ENCODE measurements at regions not wholly inside any gene's neighbourhood (a gene's known extent, or its start where the extent isn't known, plus 50 kb on each side); places are given as distances from the start of the nearest gene placed in this dataset.

DNA sequence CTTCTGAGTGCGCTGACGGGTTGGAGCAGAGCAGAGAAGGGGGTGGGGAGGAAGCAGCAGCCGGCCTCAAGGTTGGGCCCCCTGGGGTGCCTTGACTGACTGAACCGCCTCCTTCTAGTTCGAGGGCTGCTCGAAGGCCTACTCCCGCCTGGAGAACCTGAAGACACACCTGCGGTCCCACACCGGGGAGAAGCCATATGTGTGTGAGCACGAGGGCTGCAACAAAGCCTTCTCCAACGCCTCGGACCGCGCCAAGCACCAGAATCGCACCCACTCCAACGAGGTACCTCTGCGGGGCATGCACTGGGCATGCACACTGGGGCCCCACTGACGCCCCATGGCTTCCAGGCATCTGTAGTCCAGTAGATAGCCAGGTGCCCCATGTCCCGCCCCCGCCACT, 246.9 kb downstream of the GLI2 start:
- no peak for DNase-seq

DNA sequence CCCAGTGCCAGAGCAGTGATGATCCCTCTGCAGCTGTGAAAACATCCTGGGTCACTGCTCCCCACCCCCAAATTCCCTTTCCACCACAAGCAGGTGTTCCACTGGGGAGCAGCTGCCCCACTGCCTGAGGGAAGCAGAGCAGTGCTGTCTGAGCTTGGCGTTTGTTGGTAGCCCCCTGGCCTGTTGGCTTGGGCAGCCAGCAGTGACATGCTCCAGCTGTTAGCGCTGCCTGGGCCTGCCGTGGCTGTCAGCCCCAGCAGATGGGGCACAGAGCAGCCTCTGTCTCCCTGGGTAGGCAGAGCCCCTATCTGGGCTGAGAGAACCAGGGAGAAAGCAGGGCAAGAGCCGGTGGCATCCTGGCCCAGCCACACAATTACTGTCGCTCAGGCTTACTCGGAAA, 247.7 kb downstream of the GLI2 start:
- no peak for DNase-seq

DNA sequence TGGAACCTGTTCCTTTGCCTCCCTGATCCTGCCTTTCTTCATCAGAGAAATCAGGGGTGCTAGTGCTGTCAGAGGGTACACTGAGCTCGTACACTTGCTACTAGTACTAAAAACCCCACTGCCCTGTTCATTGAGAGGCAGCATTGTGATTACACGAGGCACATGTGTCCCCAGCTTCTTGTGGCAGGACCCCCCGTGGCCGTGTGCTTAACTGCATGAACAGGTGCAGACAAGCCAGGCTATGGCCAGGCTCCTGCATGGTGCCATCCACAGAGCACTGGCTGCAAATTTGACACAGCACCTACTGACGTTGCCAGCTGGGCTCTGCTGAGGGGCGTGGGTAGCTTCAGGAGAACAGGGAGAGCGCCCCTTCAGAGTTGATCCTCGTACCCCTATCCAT, 248.4 kb downstream of the GLI2 start:
- no peak for DNase-seq

DNA sequence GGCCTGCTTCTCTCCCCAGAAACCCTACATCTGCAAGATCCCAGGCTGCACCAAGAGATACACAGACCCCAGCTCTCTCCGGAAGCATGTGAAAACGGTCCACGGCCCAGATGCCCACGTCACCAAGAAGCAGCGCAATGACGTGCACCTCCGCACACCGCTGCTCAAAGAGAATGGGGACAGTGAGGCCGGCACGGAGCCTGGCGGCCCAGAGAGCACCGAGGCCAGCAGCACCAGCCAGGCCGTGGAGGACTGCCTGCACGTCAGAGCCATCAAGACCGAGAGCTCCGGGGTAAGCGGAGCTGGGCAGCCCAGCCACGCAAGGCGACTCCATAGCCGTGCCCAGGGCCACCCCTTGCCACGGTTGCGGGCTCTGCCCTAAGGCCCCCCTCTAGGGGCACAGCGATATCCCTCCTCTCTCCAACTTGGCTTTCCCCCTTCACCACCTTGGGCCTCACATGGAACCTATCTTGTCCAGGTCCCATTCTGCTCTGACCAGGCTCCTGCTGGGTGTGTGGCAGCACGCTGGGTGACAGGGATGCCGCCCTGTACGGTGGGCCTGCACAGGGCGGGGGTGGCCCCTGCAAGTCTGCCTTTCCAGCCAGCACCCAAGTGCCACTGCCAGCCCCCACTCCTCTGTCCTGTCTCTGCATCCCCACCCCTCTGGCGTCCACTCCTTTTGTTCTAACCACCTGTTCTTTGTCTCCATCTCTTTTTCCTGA, 248.9 kb downstream of the GLI2 start:
- DNase-seq = no peak

DNA sequence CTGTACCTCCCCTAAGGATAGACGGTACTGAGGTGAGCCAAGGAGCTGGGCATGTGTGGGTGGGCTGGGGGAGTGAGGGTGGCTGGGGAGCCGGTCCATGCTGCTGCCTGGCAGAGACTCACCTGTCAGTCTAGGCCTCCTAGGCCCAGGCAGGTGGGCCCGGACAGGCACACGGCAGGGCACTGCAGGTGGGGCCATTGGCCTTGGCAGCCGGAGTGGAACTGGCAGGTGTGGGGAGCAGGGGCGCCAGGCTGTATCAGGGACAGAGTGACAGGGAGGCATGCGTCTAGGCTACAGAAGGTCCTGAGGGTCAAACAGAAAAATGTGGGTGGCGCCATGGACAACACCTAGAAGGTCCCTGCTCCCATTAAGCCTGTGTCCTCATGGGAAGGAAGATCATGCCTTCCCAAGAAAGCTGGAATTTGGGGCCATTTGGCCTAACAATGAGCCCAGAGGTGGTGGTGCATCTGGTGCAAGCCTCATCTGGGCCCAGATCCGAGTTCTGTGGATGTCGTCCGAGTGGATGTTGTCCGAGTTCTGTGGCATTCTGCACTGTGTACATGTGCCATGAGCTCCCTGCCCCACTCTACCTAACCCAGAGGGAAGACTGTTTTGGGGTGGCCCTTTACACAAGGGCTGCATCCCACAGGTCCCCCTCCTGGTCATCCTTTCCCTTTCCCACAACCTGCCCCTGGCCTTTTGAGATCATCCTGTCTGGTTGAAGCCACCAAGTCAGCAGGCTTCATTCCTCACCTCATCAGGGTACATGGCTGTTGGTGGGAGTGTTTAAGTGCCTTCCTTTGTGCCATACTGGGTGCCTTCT, 249.7 kb downstream of the GLI2 start:
- no peak for DNase-seq

DNA sequence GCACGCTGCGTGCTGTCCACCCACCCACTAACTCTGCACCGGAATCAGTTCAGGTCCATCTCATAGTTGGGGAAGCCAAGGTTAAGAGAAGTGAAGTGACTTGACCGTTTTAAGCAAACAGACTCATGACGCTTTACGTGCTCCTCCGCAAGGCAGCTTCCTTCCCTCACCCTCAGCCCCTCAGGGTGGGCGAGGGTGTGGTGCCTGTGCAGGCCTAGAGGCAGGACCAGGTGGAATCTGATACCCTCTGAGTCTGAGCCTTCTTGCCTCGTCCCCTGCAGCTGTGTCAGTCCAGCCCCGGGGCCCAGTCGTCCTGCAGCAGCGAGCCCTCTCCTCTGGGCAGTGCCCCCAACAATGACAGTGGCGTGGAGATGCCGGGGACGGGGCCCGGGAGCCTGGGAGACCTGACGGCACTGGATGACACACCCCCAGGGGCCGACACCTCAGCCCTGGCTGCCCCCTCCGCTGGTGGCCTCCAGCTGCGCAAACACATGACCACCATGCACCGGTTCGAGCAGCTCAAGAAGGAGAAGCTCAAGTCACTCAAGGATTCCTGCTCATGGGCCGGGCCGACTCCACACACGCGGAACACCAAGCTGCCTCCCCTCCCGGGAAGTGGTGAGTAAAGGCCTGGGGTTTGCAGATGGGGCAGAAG, 250.5 kb downstream of the GLI2 start:
- DNase-seq = no peak

DNA sequence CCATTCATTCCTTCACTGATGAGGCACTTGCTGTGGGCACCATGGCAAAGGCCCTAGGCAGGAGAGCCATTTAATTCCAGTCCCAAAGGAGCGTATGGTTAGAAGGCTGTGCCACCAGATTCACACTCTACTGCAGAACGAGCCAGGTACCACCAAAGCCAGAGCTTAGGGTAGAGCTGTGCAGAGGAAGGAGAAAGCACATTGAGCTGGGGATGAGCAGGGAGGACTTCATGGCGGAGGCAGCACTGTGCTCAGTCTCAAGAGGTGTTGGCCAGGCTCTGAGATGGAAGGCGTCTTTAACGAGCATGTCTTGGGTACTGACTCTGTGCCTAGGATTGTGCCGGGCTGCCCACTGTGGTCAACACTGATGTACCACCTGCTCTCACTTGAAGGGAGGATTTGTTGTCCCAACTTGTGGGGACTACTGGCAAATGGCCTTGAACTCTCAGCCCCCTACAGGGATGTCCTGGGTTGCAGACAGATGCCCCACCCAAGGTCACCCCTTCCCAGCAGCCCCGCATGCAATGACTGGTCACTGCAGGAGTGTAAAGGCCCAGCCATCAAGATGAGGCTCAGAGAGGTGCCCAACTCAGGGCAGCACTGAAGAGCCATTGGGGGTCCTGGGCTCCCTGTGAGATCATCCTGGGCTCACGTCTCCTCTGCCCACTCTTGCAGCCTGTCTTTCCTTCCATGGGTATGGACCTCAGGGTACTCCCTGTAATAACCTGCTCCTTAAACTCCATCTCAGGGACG, 251.4 kb downstream of the GLI2 start:
- DNase-seq = no peak

DNA sequence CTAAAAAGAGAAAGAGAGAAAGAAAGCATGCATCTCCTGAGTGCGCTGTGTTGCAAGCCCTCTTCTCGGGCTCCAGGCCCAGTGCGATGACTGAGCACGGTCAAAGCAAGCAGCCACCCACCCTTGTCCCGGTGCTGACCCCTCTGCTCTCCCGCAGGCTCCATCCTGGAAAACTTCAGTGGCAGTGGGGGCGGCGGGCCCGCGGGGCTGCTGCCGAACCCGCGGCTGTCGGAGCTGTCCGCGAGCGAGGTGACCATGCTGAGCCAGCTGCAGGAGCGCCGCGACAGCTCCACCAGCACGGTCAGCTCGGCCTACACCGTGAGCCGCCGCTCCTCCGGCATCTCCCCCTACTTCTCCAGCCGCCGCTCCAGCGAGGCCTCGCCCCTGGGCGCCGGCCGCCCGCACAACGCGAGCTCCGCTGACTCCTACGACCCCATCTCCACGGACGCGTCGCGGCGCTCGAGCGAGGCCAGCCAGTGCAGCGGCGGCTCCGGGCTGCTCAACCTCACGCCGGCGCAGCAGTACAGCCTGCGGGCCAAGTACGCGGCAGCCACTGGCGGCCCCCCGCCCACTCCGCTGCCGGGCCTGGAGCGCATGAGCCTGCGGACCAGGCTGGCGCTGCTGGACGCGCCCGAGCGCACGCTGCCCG, 252.5 kb downstream of the GLI2 start:
- DNase-seq = no peak

DNA sequence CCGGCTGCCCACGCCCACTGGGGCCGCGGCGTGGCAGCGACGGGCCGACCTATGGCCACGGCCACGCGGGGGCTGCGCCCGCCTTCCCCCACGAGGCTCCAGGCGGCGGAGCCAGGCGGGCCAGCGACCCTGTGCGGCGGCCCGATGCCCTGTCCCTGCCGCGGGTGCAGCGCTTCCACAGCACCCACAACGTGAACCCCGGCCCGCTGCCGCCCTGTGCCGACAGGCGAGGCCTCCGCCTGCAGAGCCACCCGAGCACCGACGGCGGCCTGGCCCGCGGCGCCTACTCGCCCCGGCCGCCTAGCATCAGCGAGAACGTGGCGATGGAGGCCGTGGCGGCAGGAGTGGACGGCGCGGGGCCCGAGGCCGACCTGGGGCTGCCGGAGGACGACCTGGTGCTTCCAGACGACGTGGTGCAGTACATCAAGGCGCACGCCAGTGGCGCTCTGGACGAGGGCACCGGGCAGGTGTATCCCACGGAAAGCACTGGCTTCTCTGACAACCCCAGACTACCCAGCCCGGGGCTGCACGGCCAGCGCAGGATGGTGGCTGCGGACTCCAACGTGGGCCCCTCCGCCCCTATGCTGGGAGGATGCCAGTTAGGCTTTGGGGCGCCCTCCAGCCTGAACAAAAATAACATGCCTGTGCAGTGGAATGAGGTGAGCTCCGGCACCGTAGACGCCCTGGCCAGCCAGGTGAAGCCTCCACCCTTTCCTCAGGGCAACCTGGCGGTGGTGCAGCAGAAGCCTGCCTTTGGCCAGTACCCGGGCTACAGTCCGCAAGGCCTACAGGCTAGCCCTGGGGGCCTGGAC, 253.2 kb downstream of the GLI2 start:
- DNase-seq = no peak

DNA sequence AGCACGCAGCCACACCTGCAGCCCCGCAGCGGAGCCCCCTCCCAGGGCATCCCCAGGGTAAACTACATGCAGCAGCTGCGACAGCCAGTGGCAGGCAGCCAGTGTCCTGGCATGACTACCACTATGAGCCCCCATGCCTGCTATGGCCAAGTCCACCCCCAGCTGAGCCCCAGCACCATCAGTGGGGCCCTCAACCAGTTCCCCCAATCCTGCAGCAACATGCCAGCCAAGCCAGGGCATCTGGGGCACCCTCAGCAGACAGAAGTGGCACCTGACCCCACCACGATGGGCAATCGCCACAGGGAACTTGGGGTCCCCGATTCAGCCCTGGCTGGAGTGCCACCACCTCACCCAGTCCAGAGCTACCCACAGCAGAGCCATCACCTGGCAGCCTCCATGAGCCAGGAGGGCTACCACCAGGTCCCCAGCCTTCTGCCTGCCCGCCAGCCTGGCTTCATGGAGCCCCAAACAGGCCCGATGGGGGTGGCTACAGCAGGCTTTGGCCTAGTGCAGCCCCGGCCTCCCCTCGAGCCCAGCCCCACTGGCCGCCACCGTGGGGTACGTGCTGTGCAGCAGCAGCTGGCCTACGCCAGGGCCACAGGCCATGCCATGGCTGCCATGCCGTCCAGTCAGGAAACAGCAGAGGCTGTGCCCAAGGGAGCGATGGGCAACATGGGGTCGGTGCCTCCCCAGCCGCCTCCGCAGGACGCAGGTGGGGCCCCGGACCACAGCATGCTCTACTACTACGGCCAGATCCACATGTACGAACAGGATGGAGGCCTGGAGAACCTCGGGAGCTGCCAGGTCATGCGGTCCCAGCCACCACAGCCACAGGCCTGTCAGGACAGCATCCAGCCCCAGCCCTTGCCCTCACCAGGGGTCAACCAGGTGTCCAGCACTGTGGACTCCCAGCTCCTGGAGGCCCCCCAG, 254.1 kb downstream of the GLI2 start:
- DNase-seq = no peak

DNA sequence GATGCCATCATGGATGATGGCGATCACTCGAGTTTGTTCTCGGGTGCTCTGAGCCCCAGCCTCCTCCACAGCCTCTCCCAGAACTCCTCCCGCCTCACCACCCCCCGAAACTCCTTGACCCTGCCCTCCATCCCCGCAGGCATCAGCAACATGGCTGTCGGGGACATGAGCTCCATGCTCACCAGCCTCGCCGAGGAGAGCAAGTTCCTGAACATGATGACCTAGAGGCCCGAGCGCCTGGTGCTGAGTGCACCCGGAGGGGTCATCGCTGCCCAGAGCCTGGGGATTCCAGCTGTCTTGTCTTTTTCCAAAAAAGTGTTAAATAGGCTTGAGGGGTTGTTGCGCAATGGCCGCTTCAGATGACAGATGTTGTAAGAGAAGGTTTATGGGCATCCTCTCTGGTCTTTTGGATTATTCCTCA, 254.8 kb downstream of the GLI2 start:
- DNase-seq = no peak

DNA sequence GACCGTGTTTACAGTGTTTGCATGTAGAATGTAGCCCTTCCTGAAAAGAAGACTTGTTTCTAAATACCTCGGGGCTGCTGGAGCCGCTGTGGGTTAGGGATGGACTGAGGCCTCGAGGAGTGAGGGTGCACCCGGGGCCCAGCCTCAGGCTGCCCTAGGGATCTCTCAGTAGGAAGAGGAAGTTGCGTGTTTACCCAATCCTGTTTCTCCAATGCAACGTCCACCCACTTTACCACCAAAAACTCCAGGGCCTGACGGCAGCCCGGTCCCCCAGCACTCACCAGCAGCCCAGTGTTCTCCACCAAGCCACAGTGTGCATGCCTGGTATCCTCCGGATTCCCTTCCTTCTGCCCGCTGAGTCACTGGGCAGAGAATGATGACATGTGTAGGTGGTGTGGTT, 255.8 kb downstream of the GLI2 start:
- no peak for DNase-seq

DNA sequence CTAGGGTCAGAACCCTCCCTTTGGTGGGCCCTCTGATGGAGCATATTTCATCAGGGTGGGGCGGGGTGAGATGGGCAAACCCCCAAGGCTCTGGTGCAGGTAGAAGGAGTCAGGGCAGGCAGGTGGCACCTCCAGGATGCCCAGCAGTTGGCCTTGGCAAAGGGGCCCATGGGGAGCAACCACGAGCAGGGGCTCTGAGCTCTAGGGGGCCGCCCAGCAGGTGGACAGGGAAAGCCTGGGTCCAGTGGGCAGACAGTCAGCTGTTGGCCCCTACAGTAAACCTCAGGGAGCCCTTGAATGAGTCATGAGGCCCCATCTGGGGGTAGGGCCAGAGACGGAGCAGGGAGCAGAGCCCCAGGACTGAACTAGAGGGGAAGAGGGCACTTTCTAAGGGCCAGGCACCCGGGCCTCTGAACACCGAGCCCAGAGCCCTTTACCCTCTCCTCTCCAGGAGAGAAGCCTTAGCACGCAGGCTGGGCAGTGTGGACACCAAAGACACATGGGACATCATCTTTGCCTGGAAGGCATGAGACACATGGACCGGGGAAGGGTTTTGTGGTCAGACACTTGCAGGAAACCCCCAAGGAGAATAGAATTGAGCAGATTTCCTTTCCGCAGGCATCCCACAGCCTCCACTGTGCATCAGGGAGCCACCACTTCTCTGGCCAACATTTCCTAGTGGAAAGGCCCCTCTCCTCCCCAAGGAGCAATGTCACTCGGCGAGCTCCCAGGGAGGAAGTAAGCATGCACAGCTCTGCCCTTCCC, 257.3 kb downstream of the GLI2 start:
- no peak for DNase-seq

DNA sequence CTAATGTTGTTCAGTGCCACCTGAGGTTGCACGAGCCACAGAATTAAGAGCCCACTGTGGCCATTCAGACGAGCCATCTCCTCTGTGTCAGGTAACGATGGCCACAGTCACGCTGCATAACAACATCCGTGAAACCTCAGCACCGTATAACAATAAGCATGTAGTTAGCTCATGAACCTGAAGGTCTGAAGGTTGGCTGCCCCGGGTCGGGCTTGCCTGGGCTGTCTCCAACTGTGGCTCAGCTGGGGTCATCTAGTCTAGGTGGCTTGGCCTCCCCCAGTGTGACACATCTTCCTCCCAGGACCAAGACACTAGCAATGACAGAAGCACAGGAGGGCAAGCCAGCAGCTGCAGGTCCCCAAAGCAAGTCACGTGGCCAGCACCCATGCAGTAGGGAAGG, 258.0 kb downstream of the GLI2 start:
- no peak for DNase-seq

DNA sequence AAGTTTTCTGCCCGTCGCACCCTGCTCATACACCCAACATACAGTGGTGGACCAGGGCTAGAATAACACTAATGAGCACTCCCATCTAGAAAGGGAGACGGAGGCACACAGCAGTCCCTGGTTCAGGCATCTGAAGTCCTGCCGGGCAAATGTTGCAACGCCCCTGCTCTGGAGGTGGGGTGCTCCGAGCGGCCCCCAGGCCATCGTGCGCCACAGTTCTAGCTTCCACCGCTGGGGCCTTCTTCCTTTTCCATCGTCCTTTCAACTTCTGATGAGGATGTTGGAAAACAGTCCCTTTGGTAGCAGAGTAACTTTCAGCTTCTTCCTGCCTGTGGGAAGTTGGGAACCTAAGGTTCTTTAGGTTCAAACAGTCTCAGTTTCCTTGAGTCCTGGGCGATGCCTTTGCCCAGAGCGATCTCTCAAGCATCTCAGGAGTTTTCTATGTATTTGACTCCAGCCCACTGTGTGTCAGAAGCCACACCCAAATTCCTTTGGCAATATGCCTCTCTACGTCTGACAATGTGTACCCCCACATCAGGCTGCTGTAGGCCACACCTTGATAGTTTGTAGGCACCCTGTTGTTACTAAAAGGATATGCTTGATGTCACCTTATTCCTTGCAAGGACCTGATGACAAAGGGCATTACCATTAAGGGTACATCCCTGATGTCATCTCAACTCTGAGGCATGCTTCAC, 258.8 kb downstream of the GLI2 start:
- DNase-seq = no peak

DNA sequence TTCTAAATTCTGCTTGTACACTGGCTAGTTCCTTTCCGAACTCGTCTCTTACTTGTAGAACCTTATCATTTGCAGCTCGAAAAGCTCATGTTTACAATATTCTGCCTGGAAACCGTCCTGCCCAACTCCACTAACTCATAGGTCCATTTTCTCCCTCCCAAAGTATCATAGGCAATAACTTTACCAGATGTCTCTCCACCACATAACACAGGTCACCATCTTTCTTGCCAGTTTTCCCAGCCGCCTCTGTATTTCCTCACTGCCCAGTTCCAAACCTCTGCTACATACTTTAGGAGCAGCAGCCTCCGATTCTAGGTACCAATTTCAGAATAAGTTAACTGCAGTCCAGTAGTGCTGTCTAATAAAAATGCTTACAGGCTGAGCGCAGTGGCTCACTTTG, 259.5 kb downstream of the GLI2 start:
- no peak for DNase-seq

DNA sequence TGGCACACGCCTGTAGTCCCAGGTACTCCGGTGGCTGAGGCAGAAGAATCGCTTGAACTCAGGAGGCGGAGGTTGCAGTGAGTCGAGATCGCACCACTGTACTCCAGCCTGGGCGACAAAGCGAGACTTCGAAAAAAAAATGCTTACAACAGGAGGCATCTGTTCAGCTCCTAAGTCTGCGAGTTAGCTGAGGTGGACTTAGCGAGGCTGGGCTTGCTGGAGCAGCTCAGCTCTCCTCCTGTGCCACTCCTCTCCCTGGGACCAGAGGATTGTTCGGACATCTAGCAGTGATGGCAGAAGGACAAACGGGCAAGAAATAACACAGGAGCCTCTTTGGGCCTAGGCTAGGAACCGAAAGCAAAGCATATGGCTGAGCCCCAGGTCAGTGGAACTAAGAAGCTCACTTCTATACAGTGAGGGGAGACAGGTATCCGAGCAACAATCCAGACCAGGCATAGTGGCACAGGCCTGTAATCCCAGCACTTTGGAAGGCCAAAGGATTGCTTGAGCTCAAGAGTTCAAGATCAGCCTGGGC, 260.1 kb downstream of the GLI2 start:
- DNase-seq = no peak

DNA sequence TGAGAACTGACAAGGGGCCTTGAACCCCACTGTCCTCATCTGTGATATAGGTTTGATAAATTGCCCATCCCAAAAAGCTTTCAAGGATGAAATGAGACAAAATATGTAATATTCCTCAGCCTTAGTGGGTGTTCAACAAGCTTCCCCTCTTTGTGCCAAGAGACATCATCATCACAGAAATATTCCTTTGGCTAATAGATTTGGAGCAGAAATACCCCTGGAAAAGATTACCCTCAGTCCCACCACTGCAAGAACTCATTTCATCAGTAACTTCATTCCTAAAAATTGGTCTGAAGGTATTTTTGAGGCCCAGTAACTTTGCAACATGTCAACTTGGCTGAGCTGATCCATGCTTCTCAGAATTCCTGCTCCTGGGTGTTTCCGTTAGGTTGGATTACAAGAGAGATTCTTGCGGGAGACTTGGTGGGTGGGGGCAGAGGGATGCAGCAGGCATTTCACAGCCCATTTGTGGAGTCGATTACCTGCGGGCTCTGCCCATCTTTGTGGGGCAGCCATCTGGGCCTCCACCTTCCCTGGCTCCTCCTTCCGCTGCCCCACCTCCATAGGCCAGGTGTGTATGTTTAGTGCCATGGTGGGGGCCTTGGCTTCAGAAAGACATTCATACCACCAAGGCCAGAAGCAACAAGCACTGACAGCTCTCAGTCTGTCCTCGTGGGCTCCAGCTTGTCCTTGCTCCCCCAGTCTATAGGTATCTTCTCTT, 263.9 kb downstream of the GLI2 start:
- DNase-seq = no peak
